ENCODE measurements at regions not wholly inside any gene's neighbourhood (a gene's known extent, or its start where the extent isn't known, plus 50 kb on each side); places are given as distances from the start of the nearest gene placed in this dataset.

DNA sequence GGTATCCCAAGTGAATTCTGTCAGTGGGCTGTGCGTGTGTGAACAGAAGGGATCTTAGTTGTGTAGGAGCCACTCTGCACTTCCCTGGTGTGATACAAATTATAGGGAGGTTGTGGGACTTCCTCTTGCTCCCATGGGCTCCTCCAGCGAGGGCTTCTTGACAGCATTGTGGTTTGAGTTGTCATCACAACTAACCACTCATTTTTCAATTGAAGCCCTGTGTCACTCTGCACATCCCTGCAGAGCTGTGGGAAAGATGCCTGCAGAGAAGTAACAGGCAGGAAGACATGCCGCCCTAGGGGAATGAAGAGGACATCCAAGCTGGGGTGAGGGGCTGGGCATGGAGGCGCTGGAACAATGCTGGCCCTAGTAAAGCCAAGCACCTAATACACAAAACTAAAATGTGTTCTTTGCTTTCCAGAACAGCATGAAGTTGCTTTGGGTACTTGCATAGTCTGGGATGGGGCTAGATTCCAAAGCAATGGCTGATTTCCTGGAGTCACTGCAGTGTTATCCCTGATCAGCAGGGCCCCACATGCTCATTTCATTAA, 692.5 kb downstream of the TOX3 start:
- Histone ChIP-seq H3K27me3 (no peaks in the 10 kb centered on the region), H3K27ac (no peak overlapping the region), H3K79me2 (no peaks in the 10 kb centered on the region), H3K9me2 (replicated peaks; ENCODE audit: insufficient read depth) (no peaks in the 10 kb centered on the region), H3K4me2 (no peak overlapping the region), H3K4me3 (no peak overlapping the region), H3K36me3 (replicated peaks; ENCODE audit: insufficient read depth, low read depth) (no peaks in the 10 kb centered on the region), H4K20me1 (ENCODE audit: insufficient read depth, poor library complexity, severe bottlenecking) (no peaks in the 10 kb centered on the region), H3K4me1 (ENCODE audit: insufficient read depth) (no peaks in the 10 kb centered on the region), H2AFZ (no peak overlapping the region), H3K9me3 (ENCODE audit: low read depth) (no peaks in the 10 kb centered on the region)
- TF ChIP-seq, protein P1, sequence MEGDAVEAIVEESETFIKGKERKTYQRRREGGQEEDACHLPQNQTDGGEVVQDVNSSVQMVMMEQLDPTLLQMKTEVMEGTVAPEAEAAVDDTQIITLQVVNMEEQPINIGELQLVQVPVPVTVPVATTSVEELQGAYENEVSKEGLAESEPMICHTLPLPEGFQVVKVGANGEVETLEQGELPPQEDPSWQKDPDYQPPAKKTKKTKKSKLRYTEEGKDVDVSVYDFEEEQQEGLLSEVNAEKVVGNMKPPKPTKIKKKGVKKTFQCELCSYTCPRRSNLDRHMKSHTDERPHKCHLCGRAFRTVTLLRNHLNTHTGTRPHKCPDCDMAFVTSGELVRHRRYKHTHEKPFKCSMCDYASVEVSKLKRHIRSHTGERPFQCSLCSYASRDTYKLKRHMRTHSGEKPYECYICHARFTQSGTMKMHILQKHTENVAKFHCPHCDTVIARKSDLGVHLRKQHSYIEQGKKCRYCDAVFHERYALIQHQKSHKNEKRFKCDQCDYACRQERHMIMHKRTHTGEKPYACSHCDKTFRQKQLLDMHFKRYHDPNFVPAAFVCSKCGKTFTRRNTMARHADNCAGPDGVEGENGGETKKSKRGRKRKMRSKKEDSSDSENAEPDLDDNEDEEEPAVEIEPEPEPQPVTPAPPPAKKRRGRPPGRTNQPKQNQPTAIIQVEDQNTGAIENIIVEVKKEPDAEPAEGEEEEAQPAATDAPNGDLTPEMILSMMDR (IDR thresholded peaks at IDR 0.05; ENCODE audit: poor library complexity), result no peak
- TF ChIP-seq EZH2 (IDR thresholded peaks at IDR 0.05; ENCODE audit: borderline replicate concordance), result no peak
- no peak for TF ChIP-seq EZH2phosphoT487 (IDR thresholded peaks at IDR 0.05; ENCODE audit: low read depth, severe bottlenecking, unreplicated experiment)
- 85% methylated on average over 4 of the region's 4 CpGs for WGBS (ENCODE audit: low lambda C conversion rate, missing lambda C conversion rate)
- no peak for DNase-seq (ENCODE audit: low spot score)

DNA sequence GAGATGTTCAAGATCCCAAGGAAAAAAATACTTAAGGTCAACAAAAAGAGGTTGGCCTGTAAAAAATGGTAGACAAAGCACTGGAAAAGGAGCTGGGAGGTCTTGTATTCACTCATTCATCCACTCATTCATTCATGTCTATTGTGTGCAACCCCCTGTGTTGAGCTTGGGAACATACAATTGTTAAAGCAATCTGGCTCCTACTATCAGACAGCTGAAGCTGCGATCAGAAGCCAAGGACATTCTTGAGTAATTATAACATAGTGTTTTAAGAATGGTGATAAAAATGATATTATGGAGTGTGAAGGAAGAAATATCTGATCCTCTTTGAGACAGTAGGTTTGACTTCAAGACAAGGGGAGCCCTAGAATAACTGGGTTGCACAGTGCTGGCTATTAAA, 693.4 kb downstream of the TOX3 start:
- Histone ChIP-seq H3K4me1 (ENCODE audit: insufficient read depth) (no peaks in the 10 kb centered on the region), H4K20me1 (ENCODE audit: insufficient read depth, poor library complexity, severe bottlenecking) (no peaks in the 10 kb centered on the region), H3K4me3 (no peak overlapping the region), H3K9me3 (ENCODE audit: low read depth) (no peaks in the 10 kb centered on the region), H3K27me3 (no peaks in the 10 kb centered on the region), H3K27ac (no peak overlapping the region), H3K9me2 (replicated peaks; ENCODE audit: insufficient read depth) (no peaks in the 10 kb centered on the region), H3K36me3 (replicated peaks; ENCODE audit: insufficient read depth, low read depth) (no peaks in the 10 kb centered on the region), H3K4me2 (no peak overlapping the region), H3K79me2 (no peaks in the 10 kb centered on the region), H2AFZ (no peak overlapping the region)
- DNase-seq (ENCODE audit: low spot score), result no peak
- no peak for TF ChIP-seq EZH2phosphoT487 (IDR thresholded peaks at IDR 0.05; ENCODE audit: low read depth, severe bottlenecking, unreplicated experiment)
- no peak for TF ChIP-seq EZH2 (IDR thresholded peaks at IDR 0.05; ENCODE audit: borderline replicate concordance)
- TF ChIP-seq, protein P1 (IDR thresholded peaks at IDR 0.05; ENCODE audit: poor library complexity), result no peak
- WGBS (ENCODE audit: low lambda C conversion rate, missing lambda C conversion rate), result 84% methylated on average over 1 of the region's 1 CpG

DNA sequence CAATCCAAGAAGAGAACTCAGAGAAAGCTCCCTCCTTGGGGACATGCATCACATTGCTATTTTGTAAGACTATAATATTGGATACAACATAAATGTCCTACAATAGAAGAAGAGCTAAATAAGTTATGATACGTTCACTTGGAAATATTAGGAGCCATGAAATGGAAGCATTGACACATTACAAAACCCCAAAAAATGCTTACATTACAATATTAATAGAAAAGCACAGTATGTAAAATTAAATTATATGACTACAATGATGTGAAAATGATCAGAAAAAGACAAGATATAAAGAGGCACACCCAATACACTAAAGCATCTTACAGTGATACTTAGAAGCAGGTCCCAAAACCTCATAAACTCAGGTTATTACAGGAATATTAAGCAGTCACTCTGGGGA, 694.1 kb downstream of the TOX3 start:
- Histone ChIP-seq H3K4me3 (no peak overlapping the region), H3K9me2 (replicated peaks; ENCODE audit: insufficient read depth) (no peaks in the 10 kb centered on the region), H3K4me1 (ENCODE audit: insufficient read depth) (no peaks in the 10 kb centered on the region), H3K36me3 (replicated peaks; ENCODE audit: insufficient read depth, low read depth) (no peaks in the 10 kb centered on the region), H3K27me3 (no peaks in the 10 kb centered on the region), H4K20me1 (ENCODE audit: insufficient read depth, poor library complexity, severe bottlenecking) (no peaks in the 10 kb centered on the region), H3K79me2 (no peaks in the 10 kb centered on the region), H3K4me2 (no peak overlapping the region), H3K27ac (no peak overlapping the region), H3K9me3 (ENCODE audit: low read depth) (no peaks in the 10 kb centered on the region), H2AFZ (no peak overlapping the region)
- WGBS (ENCODE audit: low lambda C conversion rate, missing lambda C conversion rate), result 97% methylated on average over 1 of the region's 1 CpG
- TF ChIP-seq, protein P1 (IDR thresholded peaks at IDR 0.05; ENCODE audit: poor library complexity), result no peak
- TF ChIP-seq EZH2 (IDR thresholded peaks at IDR 0.05; ENCODE audit: borderline replicate concordance) (no peak), EZH2phosphoT487 (IDR thresholded peaks at IDR 0.05; ENCODE audit: low read depth, severe bottlenecking, unreplicated experiment) (no peak)
- no peak for DNase-seq (ENCODE audit: low spot score)

DNA sequence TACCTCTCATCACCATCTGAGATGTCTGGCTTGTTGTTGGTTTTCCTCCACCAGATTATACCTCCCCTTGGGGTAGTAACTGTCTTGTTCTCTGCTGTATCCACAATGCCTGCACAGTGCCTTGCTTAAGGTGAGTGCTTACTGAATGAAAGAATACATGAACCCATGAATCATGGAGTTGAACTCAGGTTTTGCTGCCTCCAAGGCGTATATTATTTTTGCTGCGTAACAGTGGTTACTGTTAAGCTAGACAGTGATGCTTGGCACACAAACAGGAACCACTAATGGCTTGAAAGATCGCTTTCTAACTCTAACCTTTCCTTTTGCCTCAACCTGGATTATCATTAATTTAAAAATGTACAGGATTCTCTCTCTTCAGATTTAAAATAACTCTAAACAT, 695.8 kb downstream of the TOX3 start:
- H3K4me3 ChIP-seq, result no peak overlapping the region
- no peak overlapping the region for H2AFZ ChIP-seq
- no peak overlapping the region for H3K4me2 ChIP-seq
- H4K20me1 ChIP-seq (ENCODE audit: insufficient read depth, poor library complexity, severe bottlenecking), result no peaks in the 10 kb centered on the region
- no peaks in the 10 kb centered on the region for H3K79me2 ChIP-seq
- WGBS (ENCODE audit: low lambda C conversion rate, missing lambda C conversion rate), result 92% methylated on average over 3 of the region's 3 CpGs
- H3K27ac ChIP-seq, result no peak overlapping the region
- no peaks in the 10 kb centered on the region for H3K9me2 ChIP-seq (replicated peaks; ENCODE audit: insufficient read depth)
- DNase-seq (ENCODE audit: low spot score), result no peak
- TF ChIP-seq EZH2 (IDR thresholded peaks at IDR 0.05; ENCODE audit: borderline replicate concordance) (no peak), EZH2phosphoT487 (IDR thresholded peaks at IDR 0.05; ENCODE audit: low read depth, severe bottlenecking, unreplicated experiment) (no peak)
- TF ChIP-seq, protein P1 (IDR thresholded peaks at IDR 0.05; ENCODE audit: poor library complexity), result no peak
- no peaks in the 10 kb centered on the region for H3K36me3 ChIP-seq (replicated peaks; ENCODE audit: insufficient read depth, low read depth)
- no peaks in the 10 kb centered on the region for H3K27me3 ChIP-seq
- no peaks in the 10 kb centered on the region for H3K9me3 ChIP-seq (ENCODE audit: low read depth)
- no peaks in the 10 kb centered on the region for H3K4me1 ChIP-seq (ENCODE audit: insufficient read depth)
